DMS153 treated with DMSO at 0.1 percent for 48 hours (cell line): ENCODE measurements at regions not wholly inside any gene's neighbourhood (a gene's known extent, or its start where the extent isn't known, plus 50 kb on each side); places are given as distances from the start of the nearest gene placed in this dataset.
"Not testable (repeated sequence)": the region's sequence is repeated elsewhere in the genome, so short reads cannot be mapped to it uniquely, and the experiment has no call there.

Source experiments
- DNase-seq: peaks from one replicate; lab custom pipeline; 2025; ENCODE audit not compliant: unreplicated experiment; lab: John Stamatoyannopoulos, UW

DNA sequence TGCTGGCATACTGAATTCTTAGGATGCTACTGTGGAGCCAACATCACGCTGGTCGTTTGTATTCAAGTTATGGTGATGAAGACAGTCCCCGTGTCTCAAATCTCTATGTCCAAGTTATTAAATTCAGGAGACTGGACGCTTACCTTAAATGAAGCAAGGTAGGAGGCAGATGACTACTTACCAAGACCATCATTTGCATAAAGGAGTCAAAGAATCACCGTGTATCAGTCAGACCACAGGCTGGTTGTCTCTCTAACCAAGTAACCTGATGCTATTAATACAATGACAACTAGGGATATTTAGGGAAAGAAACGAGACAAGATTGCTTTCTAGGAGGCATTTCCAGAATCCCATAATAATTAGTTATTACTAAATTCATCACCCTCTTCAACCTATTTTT lies 78.1 kb upstream of the FRMD6 start:
- DNase-seq = no peak

DNA sequence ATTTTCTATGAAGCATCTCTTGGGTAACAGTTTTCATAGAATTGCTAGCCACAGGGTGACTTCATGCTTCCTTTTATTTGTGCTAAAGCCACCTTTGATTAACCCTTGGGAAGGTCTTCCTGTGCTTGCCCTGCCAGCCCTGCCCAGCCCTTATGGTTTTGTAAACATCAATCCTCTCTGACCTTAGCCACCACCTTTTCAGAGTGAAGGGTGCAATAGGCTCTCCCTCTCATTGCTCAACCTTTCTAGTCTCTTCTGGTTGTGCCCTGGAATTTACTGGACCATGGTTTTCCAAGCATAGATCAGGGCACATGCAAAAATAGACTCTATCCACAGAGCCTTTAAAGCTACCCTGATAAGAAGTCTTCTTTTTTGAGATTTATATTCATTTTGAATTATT lies 77.7 kb upstream of the FRMD6 start:
- DNase-seq = no peak

DNA sequence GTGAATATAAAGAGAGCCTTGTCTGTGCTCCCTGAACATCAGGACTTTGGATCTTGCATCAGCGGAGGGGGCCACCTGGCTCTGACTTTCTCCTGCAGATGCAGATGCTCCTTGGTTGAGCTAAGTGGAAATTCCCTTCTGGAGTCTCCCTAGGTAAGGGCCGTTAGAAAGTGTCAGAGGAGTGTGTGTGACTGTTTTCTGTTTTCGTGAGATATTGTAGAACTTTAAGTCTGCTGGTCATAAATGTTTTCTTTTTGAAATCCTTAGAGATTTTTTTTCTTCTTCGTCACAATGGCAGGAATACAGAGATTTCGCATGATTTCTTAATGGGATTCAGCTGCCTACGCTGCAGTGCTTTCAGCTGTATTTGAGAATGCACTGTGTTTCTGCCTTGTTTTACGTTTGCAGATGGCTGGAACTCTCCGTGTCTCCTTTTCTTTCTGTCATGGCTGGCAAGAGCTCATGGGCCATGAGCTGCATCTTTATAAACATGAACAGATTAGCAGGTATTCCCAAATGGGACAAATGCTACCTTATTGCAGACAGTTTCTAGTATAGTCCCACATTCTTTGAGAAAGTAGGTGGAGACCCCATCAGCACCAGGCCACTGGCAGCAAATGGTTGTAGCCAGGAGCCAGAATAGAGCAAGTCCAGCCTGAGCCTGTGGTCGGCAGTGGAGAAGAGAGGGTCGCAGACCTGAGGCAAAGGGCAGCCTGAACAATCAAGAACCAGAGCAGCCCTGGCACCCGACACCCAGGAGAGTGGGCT lies 76.2 kb upstream of the FRMD6 start:
- DNase-seq = no peak

DNA sequence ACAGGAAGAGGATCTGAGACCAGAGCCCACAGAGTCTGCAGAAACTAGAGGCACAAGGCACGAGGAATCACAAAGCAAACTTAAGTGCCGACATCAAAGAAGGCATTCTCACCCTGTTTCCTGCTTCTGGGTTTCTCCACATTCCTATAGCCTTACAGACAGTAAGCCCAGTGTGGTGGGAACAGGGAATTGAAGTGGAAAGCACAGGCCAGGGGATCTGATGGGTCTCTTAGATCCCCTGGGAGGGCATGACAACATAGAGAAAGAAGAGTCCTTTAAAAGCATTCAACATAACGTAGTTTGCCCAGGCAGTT lies 75.6 kb upstream of the FRMD6 start:
- DNase-seq = no peak

DNA sequence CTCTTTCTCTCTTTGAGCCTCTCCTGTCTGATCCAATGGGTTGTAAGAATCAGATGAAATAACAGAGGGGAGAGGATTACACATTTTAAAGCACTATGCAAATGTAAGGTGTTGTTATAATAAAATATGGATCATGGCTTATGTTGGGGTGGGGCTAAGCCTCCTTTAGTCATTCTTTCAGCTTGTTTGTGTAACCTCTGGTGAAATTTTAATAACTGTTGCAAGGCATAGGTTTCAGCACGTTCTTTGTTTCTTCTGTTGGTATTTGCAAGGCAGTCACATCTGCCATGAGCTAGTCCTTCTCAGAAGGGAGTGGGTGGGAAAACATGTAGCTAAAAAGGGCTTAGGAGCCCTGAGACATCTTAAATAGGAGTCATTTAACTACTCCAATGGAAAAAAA lies 74.8 kb upstream of the FRMD6 start:
- DNase-seq = no peak

DNA sequence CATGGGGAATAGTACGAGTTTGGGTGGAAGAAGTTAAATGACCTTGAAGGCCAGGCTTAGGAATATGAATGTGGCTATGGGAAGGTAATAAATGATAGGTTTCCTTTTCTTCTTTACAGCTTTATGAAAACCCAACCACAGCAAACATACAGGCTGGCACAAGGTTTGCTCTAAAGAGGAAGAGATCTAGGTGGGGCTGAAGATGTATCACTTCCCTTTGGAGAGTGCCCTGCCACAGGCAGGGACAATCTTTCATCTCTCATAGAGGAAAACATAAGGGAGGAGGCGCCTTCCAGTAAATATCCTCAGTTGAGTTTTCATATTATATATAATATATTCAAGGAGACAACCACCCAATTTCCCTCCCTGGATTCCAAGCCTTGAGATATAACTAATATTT lies 72.9 kb upstream of the FRMD6 start:
- DNase-seq = no peak

DNA sequence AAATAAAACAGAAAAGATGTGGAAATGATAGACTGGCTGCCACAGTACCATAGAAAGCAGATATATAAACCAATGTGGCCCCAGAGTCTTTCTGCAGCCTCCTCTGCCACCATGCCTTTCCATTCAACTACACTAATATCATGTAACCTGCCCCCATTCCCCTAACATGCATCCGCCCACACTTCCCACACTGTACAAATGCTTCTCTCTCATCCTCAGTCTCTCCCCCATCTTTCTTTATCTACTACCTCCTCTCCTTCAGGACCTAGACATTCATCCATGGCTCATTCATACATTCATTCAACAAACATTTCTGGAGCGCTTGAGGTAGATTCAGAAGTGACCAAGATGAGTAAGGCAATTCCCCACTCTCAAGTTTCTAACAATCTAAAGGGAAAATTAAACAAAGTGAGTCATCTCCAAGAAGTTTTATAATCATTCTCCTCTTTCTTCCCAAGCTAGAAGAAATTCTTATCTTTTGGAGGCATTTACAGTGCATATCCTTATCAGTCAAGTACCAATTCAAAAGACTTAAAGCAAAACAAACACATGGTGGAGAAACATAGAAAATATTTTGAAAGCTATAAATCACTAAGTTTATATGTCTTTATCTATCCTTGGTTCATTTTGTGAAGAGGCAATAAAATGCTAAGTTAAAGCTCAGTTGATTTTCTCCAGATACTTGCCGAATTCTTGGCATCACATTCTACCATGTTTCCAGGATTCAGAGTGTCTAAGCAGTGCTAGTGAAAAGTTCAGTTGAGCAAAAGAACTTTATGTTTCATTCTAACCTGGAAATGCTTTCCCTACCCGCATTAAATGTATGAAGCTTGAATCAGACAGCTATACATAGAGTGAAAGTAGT lies 70.5 kb upstream of the FRMD6 start:
- DNase-seq = no peak

DNA sequence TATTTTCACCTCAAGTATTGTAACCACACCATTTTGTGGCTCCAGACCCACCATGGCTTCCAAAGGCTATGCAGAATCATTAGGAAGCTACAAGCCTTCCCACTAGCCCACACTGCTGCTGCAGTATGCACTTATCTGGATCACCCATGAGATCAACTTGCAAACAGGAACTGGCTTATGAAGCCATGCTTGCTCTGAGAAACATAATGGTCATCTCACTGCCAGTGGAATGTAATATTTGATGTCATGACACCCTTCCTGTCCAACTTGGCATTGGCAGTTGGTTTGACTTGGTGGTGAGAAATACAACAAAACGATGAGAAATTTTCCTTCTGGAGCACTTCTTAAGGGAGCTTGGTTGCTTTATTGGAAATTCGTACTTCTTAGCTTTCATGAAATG lies 69.3 kb upstream of the FRMD6 start:
- DNase-seq = no peak

DNA sequence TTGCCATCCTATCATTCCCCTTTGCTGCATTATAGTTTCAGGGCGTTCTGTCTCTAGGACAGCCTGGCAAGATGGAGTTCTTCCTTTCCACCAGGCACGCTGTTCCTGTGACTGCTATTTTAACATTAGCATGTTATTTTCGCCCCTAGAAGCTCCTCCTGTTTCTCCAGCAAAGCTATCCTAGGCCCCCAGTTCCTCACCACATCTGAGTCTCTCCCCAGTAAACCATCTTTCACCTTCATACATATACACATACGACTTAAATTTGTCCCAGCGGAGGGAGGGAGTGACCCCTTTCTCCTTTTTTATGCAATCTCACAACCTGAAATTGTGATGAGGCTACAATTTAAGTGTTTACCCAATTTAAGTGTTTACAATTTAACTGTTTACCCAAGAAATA lies 66.7 kb upstream of the FRMD6 start:
- DNase-seq = no peak

DNA sequence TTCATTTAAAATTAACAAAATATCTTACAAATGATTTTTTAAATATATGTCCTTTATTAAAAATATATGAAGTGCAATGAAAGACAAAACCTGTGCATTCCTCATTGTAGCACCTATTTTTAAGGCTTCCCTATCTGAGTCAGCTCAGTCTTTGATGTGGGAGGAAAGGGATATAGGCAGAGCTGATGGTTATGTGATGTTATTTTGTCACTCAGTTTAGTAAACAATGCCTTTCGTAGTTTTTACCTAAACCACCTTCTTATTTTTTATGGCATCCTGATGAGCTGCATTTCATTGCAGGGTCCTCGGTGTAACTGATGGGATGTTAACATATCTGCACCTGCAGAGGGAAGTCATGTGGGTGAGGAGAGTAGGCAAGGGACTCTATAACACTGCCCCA lies 58.9 kb upstream of the FRMD6 start:
- no peak for DNase-seq

DNA sequence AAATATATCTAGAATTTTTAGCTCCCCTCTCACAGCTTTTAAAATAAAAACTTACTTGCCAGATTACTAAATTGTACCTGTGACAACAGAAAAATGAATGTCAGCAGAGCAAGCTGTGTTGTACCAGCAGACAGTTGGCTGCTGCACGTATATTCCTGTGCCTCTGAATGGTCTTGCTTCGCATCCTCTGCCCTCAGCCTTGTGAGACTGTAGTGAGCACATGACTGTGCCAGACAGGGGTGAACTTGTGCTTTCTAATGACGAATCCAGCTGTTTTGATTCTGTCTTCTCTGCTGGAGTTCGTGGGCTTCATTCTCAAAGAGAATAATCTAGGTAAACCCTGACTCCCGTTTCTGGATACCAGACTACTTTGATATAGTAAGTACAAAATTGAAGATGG lies 58.3 kb upstream of the FRMD6 start:
- DNase-seq = no peak

DNA sequence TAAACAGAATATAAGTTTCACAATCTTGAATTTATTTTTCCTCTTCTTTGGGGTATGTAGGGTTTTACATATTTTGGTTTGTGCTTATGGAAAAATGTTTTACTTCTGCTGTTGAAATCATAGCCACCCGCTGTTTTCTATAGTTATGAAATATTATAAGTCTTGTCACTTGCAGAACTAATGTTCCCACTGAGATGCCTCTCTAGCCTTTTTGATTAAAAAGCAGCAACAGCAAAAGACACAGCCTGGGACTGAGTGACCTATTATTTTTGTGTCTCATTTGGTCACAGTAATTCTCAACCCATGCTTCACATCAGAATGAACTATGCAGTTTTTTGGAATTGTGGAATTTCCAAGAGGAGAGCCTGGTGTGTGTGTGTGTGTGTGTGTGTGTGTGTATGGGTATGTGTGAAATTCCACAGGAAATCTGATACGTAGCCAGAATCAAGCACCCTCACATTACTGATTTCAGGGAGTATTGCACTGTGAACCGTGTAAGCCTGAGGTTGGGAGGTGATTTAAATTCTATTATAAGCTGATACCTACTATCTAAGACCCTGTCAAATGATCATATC lies 55.7 kb upstream of the FRMD6 start:
- no peak for DNase-seq

DNA sequence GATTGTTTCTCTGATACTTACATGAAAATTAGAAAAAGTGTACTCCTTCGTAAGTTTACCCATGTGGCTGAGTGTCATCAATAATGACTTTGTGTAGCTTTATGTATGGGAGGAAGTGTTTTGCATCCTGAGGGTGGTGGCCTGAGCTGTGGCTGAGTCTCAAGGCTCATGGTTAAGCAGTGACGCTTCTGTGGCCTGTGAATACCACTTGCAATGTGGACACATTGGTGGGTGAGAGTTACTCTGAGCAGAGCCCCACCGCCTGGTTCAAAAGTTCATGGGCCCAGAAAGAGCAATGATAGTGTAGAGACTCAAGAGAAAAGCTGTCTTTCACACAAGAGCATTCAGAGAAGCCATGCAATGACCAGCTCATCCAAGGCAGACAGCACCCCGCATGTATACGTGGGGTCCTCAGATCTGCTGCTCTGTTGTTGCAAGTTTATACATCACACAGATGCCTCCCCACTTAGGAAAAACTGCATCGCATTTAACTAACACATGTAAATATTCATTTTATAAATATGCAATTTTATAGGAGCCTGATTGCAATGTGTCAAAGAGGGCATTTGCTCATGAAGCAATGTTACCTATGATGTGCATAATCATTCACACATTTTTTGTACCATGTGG lies 55.1 kb upstream of the FRMD6 start:
- DNase-seq = no peak

DNA sequence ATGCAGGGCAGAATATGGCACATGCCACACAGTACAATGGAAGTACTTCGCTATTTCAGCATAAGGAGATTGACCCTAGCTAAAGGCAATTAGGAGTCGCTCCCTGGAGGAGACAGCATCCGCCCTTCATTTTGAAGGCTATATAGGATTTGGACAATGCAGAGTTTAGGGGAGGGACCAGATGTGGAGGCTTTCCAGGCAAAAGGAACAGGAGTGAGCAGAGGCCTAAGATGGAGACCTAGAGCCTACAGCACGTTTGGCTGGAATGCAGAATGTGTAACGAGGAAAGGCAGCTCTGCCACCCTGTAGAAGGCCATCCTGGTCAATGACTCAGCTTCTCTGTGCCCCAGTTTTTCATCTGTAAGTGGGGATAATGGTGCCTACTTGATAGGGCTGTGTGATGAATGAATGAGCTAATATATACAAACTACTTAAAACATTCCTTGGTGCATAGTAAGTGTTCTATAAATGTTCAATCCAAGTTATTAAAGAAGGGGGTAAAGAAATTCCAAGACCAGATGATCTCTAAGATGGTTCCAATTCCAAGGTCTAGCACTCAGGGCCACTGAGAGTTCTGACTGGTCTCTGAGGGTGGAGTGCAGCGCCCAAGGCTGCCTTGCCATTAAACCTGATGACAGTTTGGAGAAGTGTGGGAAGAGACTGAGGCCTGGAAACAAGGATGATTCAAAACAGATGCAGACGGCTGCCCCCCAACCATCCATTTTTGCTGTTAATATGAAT lies 54.3 kb upstream of the FRMD6 start:
- no peak for DNase-seq

DNA sequence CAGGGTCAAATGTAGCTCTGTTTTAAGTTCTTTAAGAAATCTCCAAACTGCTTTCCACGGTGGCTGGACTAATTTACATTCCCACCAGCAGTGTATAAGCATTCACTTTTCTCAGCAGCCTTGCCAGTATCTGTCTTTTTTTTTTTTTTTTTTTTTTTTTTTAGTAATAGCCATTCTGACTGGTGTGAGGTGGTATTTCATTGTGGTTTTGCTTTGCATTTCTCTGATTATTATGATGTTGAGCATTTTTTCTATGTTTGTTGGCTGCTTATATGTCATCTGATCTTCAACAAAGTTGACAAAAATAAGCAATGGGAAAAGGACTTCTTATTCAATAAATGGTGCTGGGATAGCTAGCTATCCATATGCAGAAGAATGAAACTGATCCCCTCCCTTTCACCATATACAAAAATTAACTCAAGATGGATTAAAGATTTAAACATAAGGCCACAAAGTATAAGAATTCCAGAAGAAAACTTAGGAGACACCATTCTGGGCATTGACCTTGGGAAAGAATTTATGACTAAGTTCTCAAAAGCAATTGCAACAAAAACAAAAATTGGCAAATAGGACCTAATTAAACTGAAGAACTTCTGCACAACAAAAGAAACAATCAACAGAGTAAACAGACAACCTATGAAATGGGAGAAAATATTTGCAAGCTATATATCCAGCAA lies 52.6 kb upstream of the FRMD6 start:
- not testable (repeated sequence) for DNase-seq

DNA sequence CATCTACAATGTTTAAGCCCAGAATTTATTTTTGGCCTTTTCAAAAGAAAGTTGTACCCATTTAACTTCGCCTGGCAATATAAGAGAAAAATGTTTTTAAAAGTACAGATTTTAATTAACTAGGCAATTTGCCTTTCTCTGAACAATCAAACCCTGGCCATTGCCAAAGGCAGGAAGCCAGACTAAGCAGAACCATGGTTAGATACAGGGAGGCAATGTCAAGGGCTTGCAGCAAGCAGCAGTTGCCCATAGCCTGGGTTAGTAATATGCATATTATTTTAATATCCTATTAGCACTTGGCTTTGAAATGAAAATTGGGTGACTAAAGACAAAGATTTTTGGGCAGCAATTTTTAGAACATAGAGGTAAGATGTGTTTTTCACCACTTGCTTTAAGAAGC lies 51.1 kb upstream of the FRMD6 start:
- DNase-seq = no peak
